Sigmoid colon (tissue), 6 donors: ENCODE measurements at regions not wholly inside any gene's neighbourhood (a gene's known extent, or its start where the extent isn't known, plus 50 kb on each side); places are given as distances from the start of the nearest gene placed in this dataset.

ENCODE experiments used
- DNase-seq: peaks from one replicate; pipeline ENCODE4 v3.0.0-alpha.2; 2019
- H3K27ac ChIP-seq, 4 donors: fragments of 200-600 bp; sonication (generic); one replicate each; pipeline ENCODE4 v1.5.1; 2016 to 2019; ENCODE audit warnings: mild to moderate bottlenecking in 1 of 4
- H3K27me3 ChIP-seq, 3 donors: fragments of 200-600 bp; sonication (generic); one replicate each; pipeline ENCODE4 v1.5.1; 2019; ENCODE audit warnings: mild to moderate bottlenecking in 1 of 3
- H3K36me3 ChIP-seq, 4 donors: fragments of 200-600 bp; sonication (generic); one replicate each; pipeline ENCODE4 v1.5.1; 2016 to 2019
- H3K4me1 ChIP-seq, 4 donors: fragments of 200-600 bp; sonication (generic); one replicate each; pipeline ENCODE4 v1.5.1; 2017 to 2019
- H3K4me3 ChIP-seq, 4 donors: fragments of 200-600 bp; sonication (generic); one replicate each; pipeline ENCODE4 v1.5.1; 2017 to 2019; ENCODE audit warnings: mild to moderate bottlenecking in 2 of 4, moderate library complexity in 1 of 4
- H3K9me3 ChIP-seq, 4 donors: fragments of 200-600 bp in 3 of 4; sonication (generic) in 3 of 4; one replicate each; pipeline versions ENCODE4 v1.5.1 to v1.6.1; 2013 to 2019
- EP300 ChIP-seq, 4 donors: sonication (generic); formaldehyde crosslinking; IDR thresholded peaks; one replicate each; pipeline ENCODE4 v1.6.1; 2017; ENCODE audit warnings: antibody characterized with exemption in 4 of 4
- POLR2A ChIP-seq, 2 donors: fragments of 450-650 bp; IDR thresholded peaks; one replicate each; pipeline ENCODE4 v1.6.1; 2016; ENCODE audit warnings: antibody characterized with exemption in 2 of 2, mild to moderate bottlenecking in 2 of 2, moderate library complexity in 2 of 2
- POLR2AphosphoS5 ChIP-seq, 4 donors: sonication (generic); formaldehyde crosslinking; IDR thresholded peaks; one replicate each; pipeline ENCODE4 v1.6.1; 2017; ENCODE audit warnings: antibody characterized with exemption in 4 of 4
- WGBS, 2 donors: extraction: QIAGEN DNeasy Blood & Tissue Kit; methylation state at CpG; one replicate each; pipeline ENCODE4 v1.1.7; 2013; 5-methylcytosine and 5-hydroxymethylcytosine counted together
- intact Hi-C: fragments of 100-400 bp; cut with DNase I; formaldehyde crosslinking; loops from one replicate; pipeline ENCODE4 v1.15.1; 2023
- TF ChIP-seq, protein P1 (sequence below), 4 experiments: fragments of 450-650 bp in 3 of 4; fragments of 200-600 bp in 1 of 4; IDR thresholded peaks; one replicate each; pipeline ENCODE4 v1.5.1; 2016 to 2019; ENCODE audit warnings: antibody characterized with exemption in 4 of 4, mild to moderate bottlenecking in 3 of 4, moderate library complexity in 2 of 4
- donor health status: healthy with polysubstance abuse.
- donor health status: healthy.

DNA sequence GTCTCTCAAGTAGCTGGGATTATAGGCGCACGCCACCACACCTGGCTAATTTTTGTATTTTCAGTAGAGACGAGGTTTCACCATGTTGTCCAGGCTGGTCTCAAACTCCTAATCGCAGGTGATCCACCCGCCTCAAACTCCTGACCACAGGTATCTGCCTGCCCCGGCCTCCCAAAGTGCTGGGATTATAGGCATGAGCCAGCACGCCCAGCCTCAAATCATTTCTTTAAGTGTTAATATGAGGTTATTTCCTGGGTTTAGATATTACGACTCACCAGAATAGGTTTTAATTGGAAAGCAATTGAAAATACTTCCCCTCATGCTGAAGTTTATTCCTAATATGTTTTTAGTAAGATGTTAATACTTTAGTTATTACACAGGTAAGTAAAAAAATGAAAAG is 144.5 kb downstream of the NUFIP1 start:
- Histone ChIP-seq H3K4me3 (no peak overlapping the region), H3K36me3 (no peaks in the 10 kb centered on the region), H3K4me1 (no peaks in the 10 kb centered on the region), H3K27me3 (no peaks in the 10 kb centered on the region), H3K27ac (no peak overlapping the region), H3K9me3 (no peaks in the 10 kb centered on the region)
- DNase-seq, result no peak
- TF ChIP-seq POLR2AphosphoS5 (IDR thresholded peaks at IDR 0.05) (no peak), EP300 (IDR thresholded peaks at IDR 0.05) (no peak), POLR2A (IDR thresholded peaks at IDR 0.05) (no peak)
- TF ChIP-seq, protein P1, sequence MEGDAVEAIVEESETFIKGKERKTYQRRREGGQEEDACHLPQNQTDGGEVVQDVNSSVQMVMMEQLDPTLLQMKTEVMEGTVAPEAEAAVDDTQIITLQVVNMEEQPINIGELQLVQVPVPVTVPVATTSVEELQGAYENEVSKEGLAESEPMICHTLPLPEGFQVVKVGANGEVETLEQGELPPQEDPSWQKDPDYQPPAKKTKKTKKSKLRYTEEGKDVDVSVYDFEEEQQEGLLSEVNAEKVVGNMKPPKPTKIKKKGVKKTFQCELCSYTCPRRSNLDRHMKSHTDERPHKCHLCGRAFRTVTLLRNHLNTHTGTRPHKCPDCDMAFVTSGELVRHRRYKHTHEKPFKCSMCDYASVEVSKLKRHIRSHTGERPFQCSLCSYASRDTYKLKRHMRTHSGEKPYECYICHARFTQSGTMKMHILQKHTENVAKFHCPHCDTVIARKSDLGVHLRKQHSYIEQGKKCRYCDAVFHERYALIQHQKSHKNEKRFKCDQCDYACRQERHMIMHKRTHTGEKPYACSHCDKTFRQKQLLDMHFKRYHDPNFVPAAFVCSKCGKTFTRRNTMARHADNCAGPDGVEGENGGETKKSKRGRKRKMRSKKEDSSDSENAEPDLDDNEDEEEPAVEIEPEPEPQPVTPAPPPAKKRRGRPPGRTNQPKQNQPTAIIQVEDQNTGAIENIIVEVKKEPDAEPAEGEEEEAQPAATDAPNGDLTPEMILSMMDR (IDR thresholded peaks at IDR 0.05), result no peak
- intact Hi-C loops, result no loop called here
- 96 to 97% methylated on average over 8 of the region's 8 CpGs for WGBS, 2 donors

DNA sequence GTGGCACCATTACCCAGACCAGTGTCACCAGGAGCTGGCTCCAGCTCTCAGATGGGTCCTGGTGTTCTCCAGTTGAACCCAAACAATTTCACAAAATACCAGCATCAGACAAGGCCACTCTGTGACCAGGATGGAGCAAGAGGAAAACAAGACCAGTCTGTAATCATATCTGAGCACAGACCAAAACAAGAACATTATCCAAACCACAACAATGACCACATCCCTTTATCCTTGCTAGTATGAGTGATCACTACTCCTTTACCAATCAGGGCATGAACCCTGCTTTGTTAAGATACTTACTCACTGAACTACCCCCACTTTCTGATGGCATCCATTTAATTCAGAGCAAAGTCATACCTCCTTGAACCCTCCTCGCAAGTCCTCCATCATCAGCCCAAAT is 145.9 kb downstream of the NUFIP1 start:
- WGBS, 2 donors, result 91 to 98% methylated on average over 1 of the region's 1 CpG
- DNase-seq, result no peak
- H3K4me3 ChIP-seq, result no peak overlapping the region
- no peak overlapping the region for H3K27ac ChIP-seq
- H3K4me1 ChIP-seq, result no peaks in the 10 kb centered on the region
- intact Hi-C loops, result no loop called here
- H3K9me3 ChIP-seq, result no peaks in the 10 kb centered on the region
- no peaks in the 10 kb centered on the region for H3K36me3 ChIP-seq
- TF ChIP-seq POLR2AphosphoS5 (IDR thresholded peaks at IDR 0.05) (no peak), EP300 (IDR thresholded peaks at IDR 0.05) (no peak), POLR2A (IDR thresholded peaks at IDR 0.05) (no peak)
- TF ChIP-seq, protein P1 (IDR thresholded peaks at IDR 0.05), result no peak
- H3K27me3 ChIP-seq, result no peaks in the 10 kb centered on the region

DNA sequence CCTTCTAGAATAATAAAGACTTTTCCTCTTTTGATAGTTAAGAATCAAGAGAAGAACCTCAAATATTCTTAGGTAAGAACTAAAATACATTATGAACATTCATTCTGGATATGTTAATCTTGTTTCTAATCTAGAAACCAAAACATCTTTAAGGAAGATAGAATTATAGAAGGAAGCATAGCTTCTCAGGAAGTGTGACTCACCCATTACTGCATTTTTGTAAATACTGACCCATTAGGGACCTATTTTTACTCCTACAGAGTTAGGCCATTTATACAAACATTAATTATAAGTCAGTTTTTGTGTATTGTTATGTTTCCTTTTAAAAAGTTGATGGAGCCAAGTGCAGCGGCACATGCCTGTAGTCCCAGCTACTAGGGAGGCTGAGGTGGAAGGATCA is 147.1 kb downstream of the NUFIP1 start:
- no peak for DNase-seq
- TF ChIP-seq POLR2AphosphoS5 (IDR thresholded peaks at IDR 0.05) (no peak), POLR2A (IDR thresholded peaks at IDR 0.05) (no peak)
- TF ChIP-seq, protein P1 (IDR thresholded peaks at IDR 0.05), result no peak
- H3K4me3 ChIP-seq, result no peak overlapping the region
- H3K4me1 ChIP-seq, result no peaks in the 10 kb centered on the region
- intact Hi-C loops, result no loop called here
- H3K27ac ChIP-seq, result no peak overlapping the region
- H3K27me3 ChIP-seq, result no peaks in the 10 kb centered on the region
- whole genome bisulfite sequencing, 2 donors, result 84 to 89% methylated on average over 1 of the region's 1 CpG
- no peaks in the 10 kb centered on the region for H3K36me3 ChIP-seq
- no peaks in the 10 kb centered on the region for H3K9me3 ChIP-seq

DNA sequence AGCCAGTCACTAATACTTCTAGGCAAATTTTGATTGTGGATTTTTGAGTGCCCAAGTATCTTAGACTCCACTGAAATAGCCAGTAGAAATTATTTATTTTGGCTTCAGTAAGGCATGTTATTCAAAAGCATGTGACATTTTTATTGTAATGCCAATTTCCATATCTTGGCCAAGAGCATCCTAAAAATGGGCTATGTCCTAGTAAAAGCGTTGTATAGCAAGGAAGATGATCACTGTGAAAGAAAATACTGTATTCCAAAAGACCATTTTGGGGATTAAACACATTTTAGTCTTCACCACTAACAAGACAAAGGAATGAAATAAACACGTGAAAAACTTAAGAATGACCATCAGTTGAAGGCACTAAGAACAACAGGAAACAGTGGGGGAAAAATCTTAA is 149.1 kb downstream of the NUFIP1 start:
- Histone ChIP-seq H3K27me3 (no peaks in the 10 kb centered on the region), H3K36me3 (no peaks in the 10 kb centered on the region), H3K4me3 (no peak overlapping the region), H3K9me3 (no peaks in the 10 kb centered on the region), H3K27ac (peak overlapping the region in 1 of 4 donors; percentile 6), H3K4me1 (no peaks in the 10 kb centered on the region)
- no peak for DNase-seq
- WGBS, 2 donors, result 57 to 67% methylated on average over 2 of the region's 2 CpGs
- intact Hi-C loops, result no loop called here
- TF ChIP-seq, protein P1 (IDR thresholded peaks at IDR 0.05), result no peak

DNA sequence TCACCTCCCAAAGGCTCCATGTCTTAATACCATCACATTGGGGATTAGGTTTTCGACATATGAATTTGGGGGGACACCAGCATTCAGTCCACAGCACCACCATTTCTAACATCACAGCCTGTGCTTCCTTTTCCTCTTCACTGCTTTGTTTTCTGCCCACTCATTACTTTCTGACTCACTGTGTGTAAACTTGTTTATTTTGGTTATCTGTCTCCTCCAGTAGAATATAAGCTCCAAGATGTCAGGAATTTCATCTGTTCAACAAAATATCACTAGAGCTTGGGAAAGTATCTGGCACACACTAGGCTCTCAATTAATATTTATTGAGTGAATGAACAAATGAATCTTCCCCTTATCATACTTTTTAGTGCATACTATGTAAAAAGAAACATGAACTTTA is 152.0 kb downstream of the NUFIP1 start:
- Histone ChIP-seq H3K27ac (no peak overlapping the region), H3K9me3 (no peaks in the 10 kb centered on the region), H3K4me1 (no peaks in the 10 kb centered on the region), H3K27me3 (no peaks in the 10 kb centered on the region), H3K36me3 (no peaks in the 10 kb centered on the region), H3K4me3 (no peak overlapping the region)
- TF ChIP-seq POLR2AphosphoS5 (IDR thresholded peaks at IDR 0.05) (no peak), POLR2A (IDR thresholded peaks at IDR 0.05) (no peak), EP300 (IDR thresholded peaks at IDR 0.05) (no peak)
- TF ChIP-seq, protein P1 (IDR thresholded peaks at IDR 0.05), result no peak
- 86 to 92% methylated on average over 1 of the region's 1 CpG for WGBS, 2 donors
- DNase-seq, result no peak
- intact Hi-C loops, result no loop called here
